HG03159 (cell line): ENCODE measurements at regions not wholly inside any gene's neighbourhood (a gene's known extent, or its start where the extent isn't known, plus 50 kb on each side); places are given as distances from the start of the nearest gene placed in this dataset.
"Not testable (repeated sequence)": the region's sequence is repeated elsewhere in the genome, so short reads cannot be mapped to it uniquely, and the experiment has no call there.

Experiments
- ATAC-seq: cut with Tn5 transposase; IDR thresholded peaks from one replicate; pipeline ENCODE4 v1.9.1; 2021; ENCODE audit warnings: mild to moderate bottlenecking, moderate library complexity; ENCODE audit not compliant: unreplicated experiment

- ATAC-seq, result no peak
Measured at GRCh38 chr1:223045164-223045957, 97.7 kb downstream of the TLR5 start.

DNA sequence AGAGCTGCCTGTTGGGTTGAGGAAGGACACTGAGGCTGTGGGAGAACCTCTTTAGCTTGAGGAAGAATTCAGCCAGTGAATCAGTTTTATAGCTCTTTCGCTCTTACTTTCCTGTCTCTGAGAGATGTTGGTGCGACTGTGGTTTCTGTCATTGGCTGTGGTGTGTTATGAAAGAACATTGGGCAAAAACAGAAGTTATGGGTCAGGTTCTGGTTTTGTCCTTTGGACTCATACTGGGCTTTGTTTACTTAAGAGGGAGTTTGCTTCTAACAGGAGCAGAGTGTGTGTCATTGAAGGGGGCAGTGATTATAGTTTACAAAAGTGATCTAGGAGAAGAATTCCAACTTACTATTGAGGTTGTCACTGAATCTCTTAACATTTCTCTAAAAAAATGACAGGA lies 97.0 kb downstream of the TLR5 start:
- ATAC-seq, result no peak

DNA sequence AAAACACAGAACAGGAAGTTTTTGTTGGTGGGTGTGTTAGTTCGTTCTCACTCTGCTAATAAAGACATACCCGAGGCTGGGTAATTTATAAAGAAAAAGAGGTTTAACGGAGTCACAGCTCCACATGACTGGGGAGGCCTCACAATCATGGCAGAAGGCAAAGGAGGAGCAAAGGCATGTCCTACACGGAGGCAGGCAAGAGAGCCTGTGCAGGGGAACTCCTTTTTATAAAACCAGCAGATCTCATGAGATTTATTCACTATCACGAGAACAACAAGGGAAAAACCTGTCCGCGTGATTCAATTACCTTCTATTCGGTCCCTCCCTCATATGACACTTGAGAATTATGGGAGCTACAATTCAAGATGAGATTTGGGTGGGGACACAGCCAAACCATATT lies 96.6 kb downstream of the TLR5 start:
- not testable (repeated sequence) for ATAC-seq

DNA sequence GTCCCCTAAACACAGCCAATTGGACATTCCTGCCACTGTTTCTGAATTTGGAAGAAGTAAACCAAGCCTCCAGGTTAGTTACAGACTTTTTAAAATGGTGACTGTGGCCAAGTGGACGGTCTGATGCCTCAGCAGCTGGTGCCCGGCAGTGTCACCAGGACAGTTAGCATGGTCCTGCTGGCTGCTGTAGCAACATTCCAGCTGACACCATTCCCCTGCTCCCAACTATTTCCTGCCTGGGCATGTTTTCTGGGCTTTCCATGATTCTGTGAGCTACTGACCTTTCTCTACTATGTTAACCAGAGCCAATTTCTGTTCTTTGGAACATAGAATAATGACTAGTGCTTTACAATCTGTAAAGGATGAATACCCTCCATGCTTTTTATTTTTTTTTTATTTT lies 95.0 kb downstream of the TLR5 start:
- ATAC-seq, result no peak

DNA sequence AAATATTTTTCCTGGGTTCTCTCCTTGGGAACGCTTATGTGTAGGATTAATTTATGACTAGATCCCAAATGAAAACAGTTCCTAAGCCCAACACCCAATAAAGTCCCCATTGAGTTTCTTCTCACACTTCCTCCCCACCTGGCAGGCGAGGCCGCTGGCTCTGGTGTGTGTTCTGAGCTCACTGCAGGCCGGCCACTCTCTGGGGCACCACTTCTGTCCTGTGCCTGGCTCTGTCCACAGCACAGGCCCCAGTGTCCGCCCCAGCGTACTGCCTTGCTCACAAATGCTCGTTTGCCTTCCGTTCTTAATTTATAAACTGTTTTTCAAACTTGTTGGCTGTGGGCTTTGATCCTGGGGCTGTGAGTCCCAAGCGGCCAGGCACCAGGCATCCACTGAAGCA lies 90.6 kb downstream of the TLR5 start:
- ATAC-seq, result no peak

- ATAC-seq, result no peak
Measured at GRCh38 chr1:223052931-223053330, 90.1 kb downstream of the TLR5 start.

DNA sequence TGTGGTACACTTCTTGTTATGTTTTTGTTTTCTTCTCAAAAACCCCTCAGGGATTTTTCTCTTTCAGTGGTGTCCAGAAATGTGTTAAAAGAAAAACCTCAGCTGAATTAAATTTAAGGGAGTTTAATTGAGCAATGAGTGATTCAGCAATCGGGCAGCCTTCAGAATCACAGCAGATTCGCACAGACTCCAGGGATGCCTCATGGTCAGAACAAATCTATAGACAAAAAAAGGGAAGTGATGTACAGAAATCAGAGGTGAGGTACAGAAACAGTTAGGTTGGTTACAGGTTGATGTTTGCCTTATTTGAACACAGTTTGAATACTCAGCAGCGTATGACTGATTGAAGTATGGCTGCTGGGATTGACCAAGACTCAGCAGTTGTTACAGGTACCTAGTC lies 86.2 kb downstream of the TLR5 start:
- ATAC-seq, result no peak

DNA sequence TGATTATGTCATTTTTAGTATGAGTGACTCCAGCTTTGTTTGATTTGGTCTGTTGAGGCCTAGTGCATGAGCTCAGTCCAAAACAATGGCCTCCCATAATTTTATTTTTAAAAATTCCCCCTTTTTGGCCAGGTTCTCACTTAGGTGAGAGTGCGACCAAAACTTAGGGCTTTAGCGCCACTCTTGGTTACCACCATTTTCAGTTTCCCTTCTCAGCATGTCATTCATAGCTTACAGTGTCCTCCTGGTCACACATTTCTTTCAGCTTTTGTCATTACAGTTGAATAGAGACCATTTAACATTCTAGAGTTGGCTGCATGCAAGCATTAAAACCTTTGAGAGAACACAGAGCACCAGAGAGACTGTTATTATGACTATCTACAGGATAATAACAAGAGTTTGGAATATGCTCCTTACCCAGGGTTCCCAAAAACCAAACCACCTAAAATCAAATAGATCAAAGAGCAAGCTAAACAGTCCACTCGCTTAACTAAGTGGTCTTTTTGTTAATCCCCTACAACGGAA lies 85.4 kb downstream of the TLR5 start:
- no peak for ATAC-seq
